Activated CD8-positive, alpha-beta T cell treated with anti-CD3 and anti-CD28 coated beads, Interleukin-2, amount 10 ng/mL, durations not matched to agents 7 days and 5 days (primary cell): ENCODE measurements at regions not wholly inside any gene's neighbourhood (a gene's known extent, or its start where the extent isn't known, plus 50 kb on each side); places are given as distances from the start of the nearest gene placed in this dataset.

Source experiments
- ATAC-seq: fragments of 150-1000 bp; cut with Tn5 transposase; one replicate; pipeline ENCODE4 v1.10.0; 2021; ENCODE audit warnings: moderate library complexity
- CTCF ChIA-PET: fragments of 350-600 bp; sonication (Branson Sonifier 250); formaldehyde crosslinking; loops from one replicate; lab custom pipeline; 2021; ENCODE audit warnings: antibody characterized with exemption; lab: Charles Lee
- POLR2A ChIA-PET: fragments of 350-600 bp; sonication (Branson Sonifier 250); formaldehyde crosslinking; loops from one replicate; lab custom pipeline; 2021; ENCODE audit warnings: antibody characterized with exemption; lab: Charles Lee
- DNase-seq: peaks from one replicate; pipeline ENCODE4 v3.0.0-alpha.2; 2020
- H3K27ac Mint-ChIP-seq: one replicate; pipeline ENCODE4 v1.8.0; 2021; ENCODE audit warnings: mild to moderate bottlenecking, mixed read lengths
- H3K27me3 Mint-ChIP-seq: one replicate; pipeline ENCODE4 v1.8.0; 2021; ENCODE audit warnings: low read depth, mixed read lengths
- H3K36me3 Mint-ChIP-seq: one replicate; pipeline ENCODE4 v1.8.0; 2021; ENCODE audit warnings: low read depth, mixed read lengths
- H3K4me1 Mint-ChIP-seq: one replicate; pipeline ENCODE4 v1.8.0; 2021; ENCODE audit warnings: low read depth, mixed read lengths
- H3K4me3 Mint-ChIP-seq: one replicate; pipeline ENCODE4 v1.8.0; 2021; ENCODE audit warnings: mild to moderate bottlenecking, mixed read lengths
- H3K9me3 Mint-ChIP-seq: one replicate; pipeline ENCODE4 v1.8.0; 2022; ENCODE audit warnings: mixed read lengths; ENCODE audit not compliant: insufficient read depth

GRCh38 chr14:42606839-42607238 lies 1000.2 kb downstream of the LRFN5 start:
- CTCF ChIA-PET: no interaction called here

GRCh38 chr14:42602336-42602845 lies 995.7 kb downstream of the LRFN5 start:
- ATAC-seq (no peak), DNase-seq (no peak)
- Mint-ChIP-seq H3K36me3 (no peaks in the 10 kb centered on the region), H3K27me3 (no peaks in the 10 kb centered on the region), H3K4me1 (no peaks in the 10 kb centered on the region), H3K4me3 (no peak overlapping the region), H3K9me3 (peaks cover 4% of the 10 kb centered on the region), H3K27ac (no peak overlapping the region)
- POLR2A ChIA-PET: no interaction called here
- CTCF ChIA-PET: no interaction called here

More at GRCh38 chr14:42606839-42607238, 1000.2 kb downstream of the LRFN5 start:
- POLR2A ChIA-PET: no interaction called here
- Mint-ChIP-seq H3K9me3 (peaks cover 8% of the 10 kb centered on the region), H3K27ac (no peak overlapping the region), H3K36me3 (no peaks in the 10 kb centered on the region), H3K4me1 (no peaks in the 10 kb centered on the region), H3K4me3 (no peak overlapping the region), H3K27me3 (no peaks in the 10 kb centered on the region)
- DNase-seq: no peak
- no peak for ATAC-seq

GRCh38 chr14:42572032-42572431 lies 965.4 kb downstream of the LRFN5 start:
- Mint-ChIP-seq H3K9me3 (peaks cover 36% of the 10 kb centered on the region), H3K27ac (no peak overlapping the region), H3K4me1 (no peaks in the 10 kb centered on the region), H3K4me3 (no peak overlapping the region), H3K27me3 (no peaks in the 10 kb centered on the region), H3K36me3 (no peaks in the 10 kb centered on the region)
- ChIA-PET CTCF (no interaction called here), POLR2A (no interaction called here)
- no peak for ATAC-seq
- DNase-seq: no peak

- ATAC-seq (no peak), DNase-seq (no peak)
- no peaks in the 10 kb centered on the region for H3K36me3 Mint-ChIP-seq
- ChIA-PET POLR2A (no interaction called here), CTCF (no interaction called here)
- no peak overlapping the region for H3K27ac Mint-ChIP-seq
- H3K4me1 Mint-ChIP-seq: no peaks in the 10 kb centered on the region
- H3K4me3 Mint-ChIP-seq: no peak overlapping the region
- peaks cover 16% of the 10 kb centered on the region for H3K9me3 Mint-ChIP-seq
- no peaks in the 10 kb centered on the region for H3K27me3 Mint-ChIP-seq
These were observed 962.6 kb downstream of the LRFN5 start for GRCh38 chr14:42569227-42569626.

- DNase-seq (no peak), ATAC-seq (no peak)
- Mint-ChIP-seq H3K27ac (no peak overlapping the region), H3K4me1 (no peaks in the 10 kb centered on the region), H3K9me3 (peaks cover 6% of the 10 kb centered on the region), H3K36me3 (no peaks in the 10 kb centered on the region), H3K27me3 (no peaks in the 10 kb centered on the region), H3K4me3 (no peak overlapping the region)
- ChIA-PET POLR2A (no interaction called here), CTCF (no interaction called here)
These were observed 958.9 kb downstream of the LRFN5 start for GRCh38 chr14:42565556-42565955.

- no peak for ATAC-seq
- CTCF ChIA-PET: no interaction called here
- no peak for DNase-seq
These were observed 956.6 kb downstream of the LRFN5 start for GRCh38 chr14:42563313-42563712.

GRCh38 chr14:42556551-42556950 lies 949.9 kb downstream of the LRFN5 start:
- ChIA-PET POLR2A (no interaction called here), CTCF (no interaction called here)
- DNase-seq (no peak), ATAC-seq (no peak)
- Mint-ChIP-seq H3K27me3 (no peaks in the 10 kb centered on the region), H3K36me3 (no peaks in the 10 kb centered on the region), H3K4me3 (no peak overlapping the region), H3K4me1 (no peaks in the 10 kb centered on the region), H3K9me3 (peaks cover 8% of the 10 kb centered on the region), H3K27ac (no peak overlapping the region)

More at GRCh38 chr14:42563313-42563712, 956.6 kb downstream of the LRFN5 start:
- Mint-ChIP-seq H3K36me3 (no peaks in the 10 kb centered on the region), H3K27ac (no peak overlapping the region), H3K27me3 (no peaks in the 10 kb centered on the region), H3K9me3 (no peaks in the 10 kb centered on the region), H3K4me3 (no peak overlapping the region), H3K4me1 (no peaks in the 10 kb centered on the region)
- POLR2A ChIA-PET: no interaction called here

- Mint-ChIP-seq H3K27ac (no peak overlapping the region), H3K27me3 (no peaks in the 10 kb centered on the region), H3K4me3 (no peak overlapping the region), H3K4me1 (no peaks in the 10 kb centered on the region), H3K36me3 (no peaks in the 10 kb centered on the region), H3K9me3 (peaks cover 8% of the 10 kb centered on the region)
- no peak for ATAC-seq
- ChIA-PET CTCF (no interaction called here), POLR2A (no interaction called here)
- no peak for DNase-seq
These were observed 948.7 kb downstream of the LRFN5 start for GRCh38 chr14:42555365-42555764.

GRCh38 chr14:42554091-42554490 lies 947.4 kb downstream of the LRFN5 start:
- no peak overlapping the region for H3K27ac Mint-ChIP-seq
- ChIA-PET CTCF (no interaction called here), POLR2A (no interaction called here)
- H3K4me1 Mint-ChIP-seq: no peaks in the 10 kb centered on the region
- H3K9me3 Mint-ChIP-seq: peaks cover 8% of the 10 kb centered on the region
- H3K36me3 Mint-ChIP-seq: no peaks in the 10 kb centered on the region
- H3K4me3 Mint-ChIP-seq: no peak overlapping the region
- DNase-seq (no peak), ATAC-seq (no peak)
- H3K27me3 Mint-ChIP-seq: no peaks in the 10 kb centered on the region

GRCh38 chr14:42550310-42550709 lies 943.6 kb downstream of the LRFN5 start:
- H3K9me3 Mint-ChIP-seq: peaks cover 11% of the 10 kb centered on the region
- ChIA-PET POLR2A (no interaction called here), CTCF (no interaction called here)
- no peaks in the 10 kb centered on the region for H3K36me3 Mint-ChIP-seq
- H3K27me3 Mint-ChIP-seq: no peaks in the 10 kb centered on the region
- H3K4me1 Mint-ChIP-seq: no peaks in the 10 kb centered on the region
- no peak for DNase-seq
- ATAC-seq: no peak
- H3K4me3 Mint-ChIP-seq: no peak overlapping the region
- H3K27ac Mint-ChIP-seq: no peak overlapping the region

GRCh38 chr14:42548349-42548748 lies 941.7 kb downstream of the LRFN5 start:
- CTCF ChIA-PET: no interaction called here

GRCh38 chr14:42545636-42546035 lies 939.0 kb downstream of the LRFN5 start:
- H3K4me1 Mint-ChIP-seq: no peaks in the 10 kb centered on the region
- H3K9me3 Mint-ChIP-seq: peaks cover 11% of the 10 kb centered on the region
- no peak for DNase-seq
- no peak overlapping the region for H3K4me3 Mint-ChIP-seq
- H3K27ac Mint-ChIP-seq: no peak overlapping the region
- ATAC-seq: no peak
- H3K36me3 Mint-ChIP-seq: no peaks in the 10 kb centered on the region
- CTCF ChIA-PET: no interaction called here
- H3K27me3 Mint-ChIP-seq: no peaks in the 10 kb centered on the region
- POLR2A ChIA-PET: no interaction called here

More at GRCh38 chr14:42548349-42548748, 941.7 kb downstream of the LRFN5 start:
- no peaks in the 10 kb centered on the region for H3K27me3 Mint-ChIP-seq
- no peak for DNase-seq
- no peak for ATAC-seq
- H3K4me1 Mint-ChIP-seq: no peaks in the 10 kb centered on the region
- H3K4me3 Mint-ChIP-seq: no peak overlapping the region
- no peaks in the 10 kb centered on the region for H3K36me3 Mint-ChIP-seq
- POLR2A ChIA-PET: no interaction called here
- peaks cover 7% of the 10 kb centered on the region for H3K9me3 Mint-ChIP-seq
- H3K27ac Mint-ChIP-seq: no peak overlapping the region

GRCh38 chr14:42541535-42542001 lies 934.9 kb downstream of the LRFN5 start:
- Mint-ChIP-seq H3K36me3 (no peaks in the 10 kb centered on the region), H3K9me3 (peaks cover 4% of the 10 kb centered on the region), H3K27ac (no peak overlapping the region), H3K4me3 (no peak overlapping the region), H3K4me1 (no peaks in the 10 kb centered on the region), H3K27me3 (no peaks in the 10 kb centered on the region)
- ATAC-seq (no peak), DNase-seq (no peak)
- POLR2A ChIA-PET: no interaction called here
- CTCF ChIA-PET: no interaction called here
